ENCODE measurements at regions not wholly inside any gene's neighbourhood (a gene's known extent, or its start where the extent isn't known, plus 50 kb on each side); places are given as distances from the start of the nearest gene placed in this dataset.

DNA sequence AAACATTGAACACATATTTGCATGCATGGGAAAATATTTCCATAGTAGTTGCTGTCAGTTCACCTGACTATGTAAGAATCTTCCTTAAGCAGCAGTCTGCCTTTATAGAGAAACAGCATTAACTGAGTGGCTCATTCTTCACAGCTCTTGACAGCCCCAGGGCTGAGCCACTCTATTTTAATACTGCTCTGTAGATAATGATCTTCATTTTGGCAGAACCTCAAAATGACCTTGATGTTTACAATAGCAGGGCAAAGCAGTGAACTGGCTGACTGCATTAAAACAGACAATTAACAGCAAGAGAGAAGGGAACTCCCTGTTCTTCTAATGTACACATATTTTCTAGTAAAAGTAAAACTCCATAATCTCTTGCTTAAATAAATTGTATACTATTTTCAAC, 580.6 kb upstream of the SOX11 start:
- DNase-seq, result no peak

DNA sequence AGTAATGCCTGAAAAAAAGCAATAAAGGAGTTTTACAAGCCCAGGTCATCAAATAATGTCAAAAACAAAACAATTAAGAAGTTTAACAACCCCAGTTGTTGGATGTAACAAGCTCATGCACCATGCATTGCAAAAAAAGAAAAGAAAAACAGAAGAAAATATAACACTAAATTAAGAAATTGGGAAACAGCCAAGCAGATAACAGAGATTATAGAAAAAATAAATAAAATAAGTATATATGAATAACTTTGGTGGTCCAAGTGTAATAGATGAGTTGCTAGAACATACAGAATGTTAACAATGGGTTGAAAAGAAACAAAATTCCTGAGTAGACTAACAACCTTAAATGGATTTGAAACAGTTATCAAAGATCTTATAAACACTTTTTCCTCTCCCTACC, 573.1 kb upstream of the SOX11 start:
- DNase-seq, result no peak

DNA sequence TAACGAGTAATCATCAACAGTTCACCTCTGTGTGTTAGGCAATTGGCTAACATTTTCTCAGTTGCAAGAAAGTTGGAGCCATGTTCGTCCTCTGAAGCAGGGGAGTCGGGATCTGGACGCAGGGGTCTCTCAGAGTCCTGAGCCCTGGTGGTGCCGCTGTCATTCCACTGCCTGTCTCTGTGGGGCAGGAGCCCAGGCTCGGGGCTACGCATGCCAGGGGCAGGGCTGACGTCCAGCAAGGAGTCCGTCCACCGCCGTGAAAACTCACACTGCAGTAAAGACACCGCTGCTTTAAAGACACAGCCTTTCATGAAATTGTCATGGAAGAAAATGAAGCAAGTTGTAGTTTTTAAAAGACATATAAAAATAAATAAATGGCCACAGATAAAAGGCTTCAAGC, 571.1 kb upstream of the SOX11 start:
- no peak for DNase-seq

DNA sequence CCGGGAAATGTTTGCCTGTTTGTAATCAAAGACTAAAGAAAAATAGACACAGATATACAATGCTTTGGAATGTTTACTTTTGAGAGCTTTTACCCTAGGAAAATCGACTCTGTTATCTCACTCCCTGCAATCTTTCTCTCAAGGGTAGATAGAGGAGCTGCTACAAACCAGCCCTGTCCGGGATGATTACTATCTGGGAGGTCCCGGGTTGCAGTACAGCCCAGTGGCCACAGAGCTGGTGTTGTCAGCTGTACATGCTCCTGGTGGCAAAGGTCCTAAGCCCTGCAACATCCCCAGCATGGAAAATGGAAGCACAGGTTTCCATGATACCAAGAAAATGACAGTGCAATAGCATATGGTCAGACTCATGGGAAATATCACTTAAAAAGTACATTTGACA, 570.5 kb upstream of the SOX11 start:
- no peak for DNase-seq

DNA sequence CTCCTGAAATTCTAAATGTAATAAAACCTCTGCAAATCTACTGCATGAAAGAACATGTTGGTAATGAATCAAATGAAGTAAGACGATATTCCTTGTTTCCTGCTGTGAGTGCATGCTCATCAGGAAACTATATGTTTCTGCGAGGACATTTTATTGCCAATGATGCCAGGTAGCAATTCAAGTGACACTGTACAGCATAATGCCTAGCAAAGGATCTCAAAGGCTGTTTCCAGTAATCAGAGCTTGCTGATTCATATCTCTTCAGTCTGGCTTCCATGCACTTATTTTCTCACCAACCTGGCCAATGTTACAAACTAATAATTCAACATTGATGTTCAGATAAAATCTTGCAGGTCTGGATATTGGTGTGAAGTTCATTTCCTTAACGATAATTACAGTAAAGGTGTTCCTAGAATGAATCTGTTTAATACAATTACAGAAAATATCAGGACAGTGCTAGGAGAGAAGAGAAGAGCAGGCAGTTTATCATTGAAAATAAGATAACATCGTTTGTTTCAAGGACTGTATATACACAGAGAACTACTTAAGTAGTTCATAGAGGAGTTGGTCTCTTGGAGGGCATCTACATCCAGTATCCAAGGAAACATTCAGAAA, 568.5 kb upstream of the SOX11 start:
- DNase-seq, result no peak

DNA sequence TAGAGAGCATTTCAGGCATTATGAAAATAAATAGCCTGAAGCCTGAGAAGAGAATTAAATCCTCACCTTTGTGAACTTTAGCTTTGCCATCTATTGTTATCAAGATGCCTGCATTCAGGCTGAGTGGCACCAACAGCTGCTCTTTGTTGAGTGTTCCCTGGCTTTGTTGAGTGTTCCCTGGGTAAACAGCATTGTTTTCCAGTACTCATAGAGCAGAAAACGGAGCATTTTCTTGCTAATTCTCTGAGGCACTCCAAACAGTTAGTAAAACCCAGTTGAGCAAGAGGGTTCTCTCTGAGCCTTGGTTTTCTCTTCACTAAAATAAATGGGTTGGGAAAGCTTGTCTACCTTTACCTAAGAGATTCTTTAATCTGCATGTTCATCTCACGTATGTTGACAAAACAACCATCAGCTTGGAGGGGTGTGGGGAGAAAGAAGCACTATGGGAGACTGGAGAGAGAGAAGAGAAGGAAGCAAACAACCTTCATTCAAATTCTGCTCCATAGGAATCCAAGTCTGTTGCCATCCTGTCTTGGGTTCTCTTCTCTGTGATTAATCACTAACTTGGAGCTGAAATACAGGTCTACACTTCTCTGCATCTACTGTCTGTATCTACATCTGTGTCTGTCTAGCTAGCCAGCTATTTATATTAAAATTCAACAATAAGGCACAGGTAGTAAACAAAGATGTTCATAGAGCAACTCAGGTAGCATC, 567.0 kb upstream of the SOX11 start:
- no peak for DNase-seq

DNA sequence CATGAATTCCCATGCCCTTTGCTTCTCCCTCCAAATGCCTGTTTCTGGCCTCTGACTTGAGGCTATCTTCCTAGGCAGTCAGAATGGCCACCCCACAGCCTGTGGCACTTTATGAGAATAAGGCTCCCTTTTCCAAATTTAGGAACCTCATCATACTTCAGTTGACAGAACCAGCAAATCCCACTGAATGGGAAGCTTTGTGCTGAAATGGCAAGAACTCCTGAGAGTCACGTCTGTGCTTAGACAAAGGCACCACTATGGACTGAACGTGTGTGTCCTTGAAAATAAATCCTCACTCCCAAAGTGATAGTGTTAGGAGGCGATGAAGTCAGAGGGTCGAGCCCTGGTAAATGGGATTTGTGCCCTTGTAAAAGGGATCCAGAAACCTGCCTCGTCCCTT, 559.9 kb upstream of the SOX11 start:
- DNase-seq, result no peak

DNA sequence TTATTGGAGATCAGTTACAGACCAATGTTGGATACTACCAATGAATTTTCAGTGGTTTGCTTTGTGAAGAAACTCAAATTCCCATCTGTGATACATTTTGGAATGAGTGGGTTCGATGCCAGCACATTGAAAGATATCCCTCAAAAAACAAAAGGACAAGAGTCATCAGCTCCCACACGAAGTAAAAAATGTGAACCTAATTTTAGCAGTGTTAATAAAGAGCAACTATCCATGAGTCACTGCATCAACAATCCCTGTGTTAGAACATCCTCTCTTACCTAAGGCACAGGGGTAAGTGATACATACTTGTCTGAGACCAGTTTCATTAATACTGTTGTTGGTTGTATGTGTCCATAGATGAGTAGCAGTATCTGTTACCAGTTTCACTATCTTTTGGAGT, 551.8 kb upstream of the SOX11 start:
- DNase-seq, result no peak

DNA sequence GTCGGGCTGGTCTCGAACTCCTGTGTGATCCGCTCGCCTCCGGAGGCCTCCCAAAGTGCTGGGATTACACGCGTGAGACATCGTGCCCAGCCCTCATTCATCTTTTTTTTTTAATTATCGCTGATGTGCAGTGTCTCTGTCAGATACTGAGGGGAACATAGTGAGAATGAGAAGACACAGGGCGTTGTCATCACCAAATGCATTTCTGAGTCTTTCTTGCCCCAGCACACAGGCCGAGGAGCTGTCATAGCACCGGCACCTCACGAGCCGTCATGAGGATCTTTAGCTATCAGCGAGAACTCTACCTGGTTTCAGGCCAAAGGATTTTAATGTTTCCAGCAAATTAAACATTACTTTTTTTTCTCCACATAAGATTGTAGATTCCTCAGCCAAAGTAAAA, 548.0 kb upstream of the SOX11 start:
- no peak for DNase-seq

DNA sequence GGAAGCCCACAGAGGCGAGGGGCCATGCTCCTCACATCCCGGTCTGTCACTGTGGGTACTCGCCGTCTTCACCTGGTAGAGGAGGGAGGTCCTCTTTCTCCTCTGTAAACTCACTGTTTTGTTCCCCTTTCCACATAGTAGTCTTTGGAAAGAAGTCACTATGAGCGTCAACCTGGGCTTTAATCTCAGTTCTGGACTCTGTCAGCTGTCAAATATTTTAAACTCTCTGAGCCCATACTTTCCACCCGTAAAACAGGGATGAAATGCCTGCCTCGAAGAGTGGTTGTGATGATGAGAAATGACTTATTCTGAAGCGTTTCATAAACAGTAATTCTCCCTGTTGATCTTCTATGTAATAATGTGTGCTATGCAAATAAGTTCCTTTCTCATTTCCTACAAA, 547.1 kb upstream of the SOX11 start:
- no peak for DNase-seq

DNA sequence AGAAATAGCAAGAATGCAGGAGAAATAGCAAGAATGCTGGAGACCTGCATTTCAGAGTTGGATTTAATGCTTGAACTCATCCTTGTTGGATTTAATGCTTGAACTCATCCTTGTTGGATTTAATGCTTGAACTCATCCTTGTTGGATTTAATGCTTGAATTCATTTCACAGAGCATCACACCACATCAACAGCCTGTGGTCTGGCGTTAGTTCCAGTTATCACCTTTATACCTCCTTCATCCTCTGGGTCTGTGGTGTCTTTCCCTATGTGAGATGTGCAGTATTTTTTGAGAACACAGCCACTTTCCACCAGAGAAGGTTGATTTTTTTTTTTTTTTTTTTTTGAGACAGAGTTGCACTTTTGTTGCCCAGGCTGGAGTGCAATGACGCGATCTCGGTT, 546.4 kb upstream of the SOX11 start:
- DNase-seq, result no peak

DNA sequence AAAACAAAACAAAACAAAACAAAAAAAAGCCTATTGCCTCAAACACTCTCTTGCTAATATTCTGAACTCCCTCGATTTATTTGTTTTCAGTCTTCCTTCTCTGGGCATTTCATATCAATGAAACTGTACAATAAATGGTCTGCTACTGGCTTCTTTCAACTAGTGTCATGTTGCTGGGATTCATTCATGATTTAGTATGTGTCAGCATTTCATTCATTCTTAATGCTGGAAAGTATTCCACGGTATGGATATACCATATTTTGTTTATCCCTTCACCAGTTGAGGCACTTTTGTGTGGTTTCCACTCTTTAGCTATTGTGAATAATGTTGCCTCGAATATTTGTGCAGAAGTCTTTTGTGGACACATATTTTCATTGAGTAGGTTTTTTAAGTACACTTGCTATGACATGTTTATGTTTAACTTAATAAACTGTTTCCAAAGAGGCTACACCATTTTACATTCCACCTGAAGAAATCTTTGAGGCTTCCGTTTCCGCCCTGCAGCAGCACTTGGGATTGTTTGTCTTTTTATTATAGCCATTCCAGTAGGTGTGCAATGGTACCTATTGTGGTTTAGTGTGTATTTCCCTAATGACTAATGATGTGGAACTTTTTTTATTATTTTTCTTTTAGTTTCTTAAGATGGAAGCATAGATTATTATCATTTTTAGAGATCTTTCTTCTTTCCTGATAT, 543.6 kb upstream of the SOX11 start:
- no peak for DNase-seq

DNA sequence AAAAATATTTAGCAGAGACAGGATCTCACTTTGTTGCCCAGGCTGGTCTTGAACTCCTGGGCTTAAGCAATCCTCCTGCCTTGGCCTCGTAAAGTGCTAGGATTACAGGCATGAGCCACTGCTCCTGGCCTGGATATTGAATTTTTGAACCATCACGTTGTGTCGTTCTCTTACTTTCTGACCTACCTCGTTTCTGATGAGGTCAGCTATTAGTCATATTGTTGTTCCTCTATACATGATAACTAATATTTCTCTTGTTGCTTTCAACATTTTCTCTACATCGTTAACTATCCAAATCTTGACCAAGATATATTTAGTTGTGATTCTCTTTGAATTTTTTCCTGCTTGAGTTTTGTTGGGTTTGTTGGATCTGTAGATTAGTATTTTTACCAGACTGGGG, 541.3 kb upstream of the SOX11 start:
- DNase-seq, result no peak

DNA sequence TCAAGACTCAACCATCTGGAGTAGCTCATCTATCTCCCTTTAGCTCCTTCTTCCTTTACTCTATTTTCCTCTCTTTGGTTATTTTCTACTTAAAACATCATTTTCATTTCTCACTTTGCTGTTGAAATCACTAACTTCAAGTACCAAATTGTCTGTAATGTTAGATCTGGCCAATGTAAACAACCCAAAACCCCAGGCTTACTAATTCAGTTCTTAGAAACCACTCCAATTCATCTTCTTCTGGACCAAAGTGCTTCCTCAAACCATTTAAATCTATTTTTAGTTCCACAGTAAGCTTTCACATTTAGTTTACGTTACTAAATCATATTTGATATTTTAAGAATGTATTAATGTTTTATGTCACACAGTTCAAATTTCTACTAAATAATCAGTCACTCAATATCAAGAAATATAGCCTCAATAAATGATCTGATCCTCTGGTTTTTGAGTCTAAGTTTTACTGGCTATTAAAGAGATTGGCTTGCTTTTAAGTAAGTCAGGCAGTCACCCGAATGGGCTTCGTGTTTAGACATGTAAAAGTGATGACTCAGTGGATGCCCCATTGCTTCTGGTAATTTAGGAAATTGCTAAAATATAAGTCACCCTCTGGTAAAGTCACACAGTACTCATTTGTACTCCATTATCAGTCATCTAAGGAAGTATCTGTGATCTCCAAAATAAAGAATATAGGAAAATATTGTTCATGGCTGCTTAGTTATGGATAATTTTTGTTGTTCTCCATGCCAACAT, 527.2 kb upstream of the SOX11 start:
- DNase-seq, result no peak

DNA sequence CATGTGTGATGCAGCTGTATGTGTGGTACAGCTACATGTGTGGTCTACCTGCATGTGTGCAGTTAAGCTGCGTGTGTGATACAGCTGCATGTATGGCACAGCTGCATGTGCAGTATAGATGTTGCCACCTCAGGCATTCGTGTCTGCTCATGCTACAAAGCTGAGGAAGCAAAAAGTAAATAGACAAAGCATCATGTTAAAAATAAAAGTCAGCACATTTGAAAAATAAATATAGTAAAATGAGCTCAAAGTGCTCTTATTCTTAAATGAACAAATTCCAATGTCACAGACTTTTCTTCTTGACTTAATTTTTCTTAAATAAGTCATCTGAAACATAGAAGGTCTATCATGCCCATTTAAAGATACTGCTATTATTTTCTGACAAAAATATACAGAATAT, 519.3 kb upstream of the SOX11 start:
- no peak for DNase-seq

DNA sequence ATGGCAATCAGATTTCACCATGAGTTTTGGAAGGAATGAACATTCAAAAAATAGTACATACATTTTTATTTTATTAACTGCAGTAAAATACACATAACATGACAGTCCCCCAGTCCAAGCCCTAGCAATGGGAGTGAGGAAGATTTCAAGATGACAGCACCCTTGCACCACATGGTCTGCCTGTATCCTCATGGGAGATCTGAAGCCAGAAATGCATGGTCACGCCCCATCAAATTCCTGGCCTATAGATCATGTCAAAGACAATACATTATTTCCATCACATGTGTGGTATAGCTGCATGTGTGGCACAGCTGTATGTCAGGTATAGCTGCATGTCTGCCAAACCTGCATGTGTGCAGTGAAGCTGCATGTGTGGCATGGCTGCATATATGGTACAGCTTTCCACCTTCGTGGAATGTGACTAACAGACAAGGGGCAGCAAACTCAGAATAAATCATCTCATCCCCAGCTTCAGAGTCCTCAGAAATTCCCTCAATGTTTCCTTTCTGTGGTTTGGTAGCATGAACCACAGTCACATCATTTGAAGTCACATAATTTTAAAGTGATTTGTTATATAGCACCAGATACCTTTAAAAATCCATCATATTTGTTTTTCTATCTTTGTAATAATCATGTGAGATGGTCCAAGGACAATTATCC, 518.2 kb upstream of the SOX11 start:
- no peak for DNase-seq

DNA sequence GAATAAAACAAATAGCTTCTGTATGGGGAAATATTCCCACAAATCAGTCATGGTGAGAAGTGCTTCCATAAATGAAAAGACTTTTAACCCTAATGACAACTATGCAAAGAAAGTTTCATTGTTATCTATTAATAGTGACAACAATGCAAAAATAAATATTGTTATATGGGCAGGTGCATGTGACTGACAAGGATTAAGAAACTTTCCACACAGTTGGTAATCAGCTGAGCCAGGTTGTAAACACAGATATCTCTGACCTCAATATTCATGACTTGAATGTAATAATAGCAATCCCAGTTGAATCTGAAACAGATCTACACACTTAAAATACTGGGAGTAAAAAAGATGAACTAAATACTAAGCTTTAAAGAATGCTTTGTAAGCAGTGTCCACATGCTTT, 517.0 kb upstream of the SOX11 start:
- DNase-seq, result no peak

DNA sequence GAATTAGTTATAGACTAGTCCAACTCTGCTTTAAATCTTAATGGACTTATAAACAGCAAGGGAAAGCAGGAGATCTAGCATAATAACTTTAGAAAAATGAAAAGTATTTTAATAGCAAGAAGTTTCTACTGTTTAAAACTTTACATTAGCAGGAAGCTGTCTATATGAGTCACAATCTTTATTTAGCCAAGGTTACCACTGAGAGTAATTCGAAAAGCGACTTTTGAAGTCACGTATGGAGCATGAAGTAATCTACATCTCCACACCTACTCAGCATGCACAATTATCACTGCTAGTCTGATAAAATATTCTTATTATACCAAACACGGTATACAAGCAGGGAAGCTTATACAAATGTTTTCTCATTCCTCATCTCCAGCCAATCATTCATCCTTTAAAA, 515.4 kb upstream of the SOX11 start:
- no peak for DNase-seq

DNA sequence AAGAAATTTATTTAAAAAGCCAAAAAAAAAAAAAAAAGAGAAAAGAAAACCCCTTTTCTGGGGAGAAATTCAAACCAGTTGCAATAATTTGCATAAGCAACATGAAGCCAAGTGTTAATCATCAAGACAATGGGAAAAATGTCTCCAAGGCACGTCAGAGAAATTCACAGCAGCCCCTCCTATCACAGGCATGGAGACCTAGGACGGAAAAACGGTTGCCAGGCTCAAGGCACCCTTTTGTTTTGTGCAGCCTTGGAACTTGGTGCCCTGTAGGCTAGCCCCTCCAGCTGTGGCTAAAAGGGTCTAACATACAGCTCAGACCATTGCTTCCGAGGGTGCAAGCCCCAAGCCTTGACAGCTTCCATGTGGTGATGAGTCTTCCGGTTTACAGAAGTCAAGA, 509.2 kb upstream of the SOX11 start:
- no peak for DNase-seq

DNA sequence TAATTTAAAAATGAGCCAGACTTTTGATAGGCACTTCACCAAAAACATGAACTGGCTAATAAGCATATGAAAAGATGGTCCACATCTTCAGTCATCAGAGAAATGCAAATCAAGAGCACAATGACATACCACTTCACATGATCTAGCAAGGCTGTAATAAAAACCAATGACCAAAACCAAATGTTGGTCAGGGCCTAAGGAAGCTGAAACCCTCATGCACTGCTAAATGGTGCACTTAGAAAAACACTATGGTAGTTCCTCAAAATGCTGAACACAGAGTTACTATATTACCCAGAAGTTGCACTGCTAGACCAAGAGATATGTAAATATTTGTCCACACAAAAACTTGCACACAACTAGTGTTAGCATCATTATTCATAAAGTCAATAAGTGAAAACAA, 504.9 kb upstream of the SOX11 start:
- no peak for DNase-seq

DNA sequence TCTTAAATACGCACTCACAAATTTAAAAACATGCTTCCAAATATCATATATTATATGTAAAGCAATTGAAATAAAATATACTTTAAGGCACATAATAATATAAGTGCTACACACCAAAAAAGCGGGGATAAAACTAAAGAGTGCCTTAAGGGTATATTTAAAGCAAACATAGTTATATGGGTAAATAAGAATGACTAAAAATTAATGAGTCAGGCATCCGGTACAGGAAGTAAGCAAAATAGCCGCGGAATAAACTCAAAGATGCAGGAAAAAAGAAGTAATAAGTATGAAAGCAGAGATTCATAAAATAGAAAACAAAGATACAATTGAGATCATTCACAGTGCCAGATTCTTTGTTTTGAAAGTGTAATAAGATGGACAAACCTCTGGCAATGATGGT, 503.5 kb upstream of the SOX11 start:
- no peak for DNase-seq

DNA sequence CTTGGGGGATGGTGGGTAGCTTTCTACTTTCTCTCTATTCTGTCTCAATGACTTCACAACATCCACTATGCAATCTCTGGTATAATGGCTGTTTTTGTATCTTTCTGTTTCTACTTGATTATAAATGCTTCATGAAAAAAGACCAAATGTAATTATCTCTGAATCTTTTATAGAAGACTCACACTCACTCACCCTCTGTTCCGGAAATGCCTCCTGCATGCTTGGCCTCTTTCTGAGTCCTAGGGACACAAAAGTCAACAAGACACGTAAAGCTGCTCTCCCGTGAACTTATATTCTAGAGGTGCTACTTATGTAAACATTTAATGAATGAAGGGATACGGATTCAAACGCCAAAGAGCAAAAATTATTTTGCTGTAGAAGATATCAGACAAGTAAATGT, 502.2 kb upstream of the SOX11 start:
- DNase-seq, result no peak

DNA sequence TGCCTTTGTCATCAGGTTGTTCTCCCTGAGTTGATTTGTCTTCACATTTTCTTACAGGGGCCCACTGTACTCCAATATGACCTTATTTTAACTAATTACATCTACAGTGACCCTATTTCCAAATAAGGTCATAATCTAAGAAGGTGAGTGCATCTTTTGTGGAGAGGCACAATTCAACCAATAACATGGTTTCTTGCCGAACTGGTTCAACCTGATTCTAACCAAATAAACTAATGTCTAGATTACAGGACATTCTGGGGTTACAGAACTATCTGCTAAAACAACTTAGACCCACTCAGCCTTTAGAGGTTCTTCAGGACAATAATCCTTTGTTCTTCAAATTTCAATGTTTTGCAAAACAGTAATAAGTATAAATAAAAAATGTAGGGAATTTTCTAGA, 496.5 kb upstream of the SOX11 start:
- DNase-seq, result no peak

Data from right forelimb (tissue), 1 donor.